ENCODE measurements at regions not wholly inside any gene's neighbourhood (a gene's known extent, or its start where the extent isn't known, plus 50 kb on each side); places are given as distances from the start of the nearest gene placed in this dataset.

DNA sequence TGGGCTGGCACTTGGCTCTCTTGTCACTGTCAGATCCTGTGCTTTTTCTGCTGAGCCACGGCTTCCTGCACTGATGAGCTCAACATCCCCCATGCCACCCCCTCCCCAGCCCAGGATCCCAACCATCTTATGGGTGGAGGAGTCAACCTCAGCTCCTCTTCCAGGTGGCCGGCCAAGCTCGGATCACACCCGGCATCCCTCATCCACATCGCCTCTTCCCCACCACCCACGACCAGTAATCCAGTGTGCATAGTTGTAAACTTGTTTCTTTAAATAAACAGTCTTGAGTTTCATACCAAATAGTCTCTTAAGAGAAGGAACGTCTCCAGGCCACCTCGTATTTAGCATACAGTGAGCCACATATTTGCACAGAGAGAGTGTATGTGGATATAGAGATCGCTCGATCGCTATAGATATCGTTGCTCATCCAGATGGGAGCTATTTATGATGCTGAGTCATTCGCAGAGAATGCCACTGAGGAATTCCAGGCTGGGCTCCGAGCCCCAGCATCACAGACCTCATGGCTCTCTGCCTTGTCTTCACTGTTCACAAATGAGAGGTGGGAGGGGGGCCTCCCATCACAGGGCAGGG, 61.8 kb upstream of the CPLX2 start:
- TF ChIP-seq CTCF (IDR thresholded peaks at IDR 0.05; ENCODE audit: control extremely low read depth in 1 of 3, insufficient read depth in 1 of 3, low read depth in 1 of 3, low read length in 3 of 3), result no peak
- no peak for TF ChIP-seq HDAC2 (IDR thresholded peaks at IDR 0.05; ENCODE audit: borderline replicate concordance in 1 of 2, low read depth in 2 of 2, low read length in 2 of 2)
- no peak for TF ChIP-seq POLR2AphosphoS5 (IDR thresholded peaks at IDR 0.05; ENCODE audit: low read depth, low read length)
- no peak for TF ChIP-seq EGR1 (IDR thresholded peaks at IDR 0.05; ENCODE audit: borderline replicate concordance, low read depth, low read length)
- TF ChIP-seq CHD2 (IDR thresholded peaks at IDR 0.05; ENCODE audit: low read length), result no peak
- no peak for TF ChIP-seq YY1 (IDR thresholded peaks at IDR 0.05; ENCODE audit: low read depth, low read length)
- no peak for TF ChIP-seq MAX (IDR thresholded peaks at IDR 0.05)
- no peak for TF ChIP-seq POLR2A (IDR thresholded peaks at IDR 0.05; ENCODE audit: control extremely low read depth in 1 of 2, low read depth in 2 of 2, low read length in 2 of 2)
- TF ChIP-seq GTF2F1 (IDR thresholded peaks at IDR 0.05; ENCODE audit: borderline replicate concordance, low read depth, low read length), result no peak
- no peak for TF ChIP-seq RFX5 (IDR thresholded peaks at IDR 0.05; ENCODE audit: borderline replicate concordance, low read depth, low read length)
- TF ChIP-seq TBP (IDR thresholded peaks at IDR 0.05; ENCODE audit: low read depth, low read length), result no peak
- no peak for TF ChIP-seq RXRA (IDR thresholded peaks at IDR 0.05; ENCODE audit: insufficient read depth, low read depth, low read length)
- TF ChIP-seq SIN3A (conservative IDR thresholded peaks at IDR 0.05 in 1 of 2, IDR thresholded peaks at IDR 0.05 in 1 of 2; ENCODE audit: low read depth in 1 of 2, low read length in 2 of 2), result no peak
- no peak for TF ChIP-seq BCL11A (IDR thresholded peaks at IDR 0.05; ENCODE audit: low read depth in 2 of 2, low read length in 2 of 2)
